Hematopoietic multipotent progenitor cell treated with erythropoietin and hydrocortisone succinate and interleukin-3 and kit ligand, for 8 days (in vitro differentiated cells): ENCODE measurements at regions not wholly inside any gene's neighbourhood (a gene's known extent, or its start where the extent isn't known, plus 50 kb on each side); places are given as distances from the start of the nearest gene placed in this dataset.

ENCODE experiments used
- DNase-seq: peaks from one replicate; pipeline ENCODE4 v3.0.0-alpha.2; 2015

GRCh38 chr12:124391340-124392261 lies 96.7 kb downstream of the RFLNA start:
- peak; percentile 58 for DNase-seq

- DNase-seq: no peak
These were observed 95.7 kb downstream of the RFLNA start for GRCh38 chr12:124390442-124391097.

- no peak for DNase-seq
These were observed 95.0 kb downstream of the RFLNA start for GRCh38 chr12:124389725-124390441.

- DNase-seq: peak; percentile 67
These were observed 94.3 kb downstream of the RFLNA start for GRCh38 chr12:124389138-124389724.

- peak; percentile 44 for DNase-seq
These were observed 93.8 kb downstream of the RFLNA start for GRCh38 chr12:124388679-124389137.

- DNase-seq: no peak
These were observed 93.3 kb downstream of the RFLNA start for GRCh38 chr12:124388038-124388671.

GRCh38 chr12:124387528-124387911 lies 92.6 kb downstream of the RFLNA start:
- DNase-seq: no peak

- DNase-seq: no peak
These were observed 92.0 kb downstream of the RFLNA start for GRCh38 chr12:124386661-124387527.

- no peak for DNase-seq
These were observed 91.2 kb downstream of the RFLNA start for GRCh38 chr12:124386059-124386458.

GRCh38 chr12:124385219-124385969 lies 90.5 kb downstream of the RFLNA start:
- no peak for DNase-seq

- no peak for DNase-seq
These were observed 89.5 kb downstream of the RFLNA start for GRCh38 chr12:124384299-124384894.

GRCh38 chr12:124383028-124383427 lies 88.1 kb downstream of the RFLNA start:
- DNase-seq: no peak

GRCh38 chr12:124381456-124382296 lies 86.8 kb downstream of the RFLNA start:
- DNase-seq: no peak

- no peak for DNase-seq
These were observed 86.0 kb downstream of the RFLNA start for GRCh38 chr12:124380796-124381455.

GRCh38 chr12:124379938-124380754 lies 85.3 kb downstream of the RFLNA start:
- DNase-seq: no peak

GRCh38 chr12:124379379-124379937 lies 84.6 kb downstream of the RFLNA start:
- no peak for DNase-seq

GRCh38 chr12:124378926-124379325 lies 84.0 kb downstream of the RFLNA start:
- DNase-seq: no peak
